Hematopoietic multipotent progenitor cell (in vitro differentiated cells): ENCODE measurements at regions not wholly inside any gene's neighbourhood (a gene's known extent, or its start where the extent isn't known, plus 50 kb on each side); places are given as distances from the start of the nearest gene placed in this dataset.
"Not testable (repeated sequence)": the region's sequence is repeated elsewhere in the genome, so short reads cannot be mapped to it uniquely, and the experiment has no call there.

Experiments used
- DNase-seq, 3 donors: peaks; one replicate each; pipeline ENCODE4 v3.0.0-alpha.2; 2011 to 2015; ENCODE audit warnings: low read depth in 2 of 3, low spot score in 2 of 3

DNA sequence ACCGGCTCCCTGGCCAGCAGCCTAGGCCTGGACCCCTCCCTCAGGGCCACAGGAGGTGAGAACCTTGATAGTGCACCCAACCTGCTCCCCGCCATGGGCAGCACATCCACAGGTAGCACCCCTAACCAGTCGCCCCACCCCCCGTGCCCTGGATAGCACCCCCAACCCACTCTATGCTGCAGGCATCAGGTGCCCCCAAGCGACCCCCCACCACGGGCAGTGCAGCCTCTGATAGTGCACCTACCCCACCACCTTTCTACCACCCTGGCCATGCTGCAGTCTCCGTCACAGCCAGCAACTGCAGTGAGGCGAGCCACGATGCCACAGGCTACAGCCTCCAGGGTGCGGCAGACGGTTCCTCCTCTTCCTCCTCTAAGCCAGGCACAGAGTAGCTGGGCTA is 55.6 kb downstream of the SOWAHC start:
- no peak for DNase-seq

DNA sequence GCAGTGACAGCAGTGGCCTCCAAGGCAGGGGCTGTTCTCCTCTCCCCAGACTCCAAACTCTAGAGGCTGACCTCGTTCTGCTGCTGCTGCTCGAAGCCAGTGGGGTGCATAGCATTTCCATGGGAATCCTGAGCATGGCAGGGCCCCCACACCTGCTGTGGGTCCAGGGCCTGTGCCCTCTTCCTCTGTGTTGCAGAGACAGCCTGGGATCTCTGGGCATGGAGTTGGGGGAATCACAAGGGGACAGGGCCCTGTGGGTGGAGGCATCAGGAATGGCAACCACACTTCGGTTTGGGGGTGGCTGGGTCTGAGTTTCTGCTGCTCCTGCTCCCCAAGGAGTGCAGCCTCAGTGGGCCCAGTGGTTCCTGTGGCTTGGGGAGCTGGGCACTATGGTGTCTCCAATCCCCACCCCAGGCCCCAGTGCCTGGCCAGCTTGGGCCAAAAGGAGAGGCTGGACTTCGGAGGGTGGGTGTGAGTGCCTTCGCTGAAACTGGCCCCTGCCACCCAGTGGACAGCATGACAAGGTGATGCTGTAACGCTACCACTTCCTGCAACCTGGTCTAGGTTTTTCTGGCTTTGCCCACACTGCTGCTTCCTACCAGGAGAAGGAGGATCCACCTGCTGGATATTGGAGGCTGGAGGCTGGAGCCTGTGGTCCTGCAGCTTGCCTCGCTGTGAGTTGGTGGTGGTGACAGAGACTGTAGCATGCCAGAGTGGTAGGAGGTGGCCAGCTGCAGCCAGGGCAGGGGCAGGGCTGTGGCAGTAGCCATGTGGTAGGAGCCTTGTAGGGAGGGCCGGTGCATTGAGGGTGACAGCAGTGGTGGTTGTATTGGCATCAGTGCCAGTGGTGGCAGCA is 56.6 kb downstream of the SOWAHC start:
- DNase-seq = no peak

DNA sequence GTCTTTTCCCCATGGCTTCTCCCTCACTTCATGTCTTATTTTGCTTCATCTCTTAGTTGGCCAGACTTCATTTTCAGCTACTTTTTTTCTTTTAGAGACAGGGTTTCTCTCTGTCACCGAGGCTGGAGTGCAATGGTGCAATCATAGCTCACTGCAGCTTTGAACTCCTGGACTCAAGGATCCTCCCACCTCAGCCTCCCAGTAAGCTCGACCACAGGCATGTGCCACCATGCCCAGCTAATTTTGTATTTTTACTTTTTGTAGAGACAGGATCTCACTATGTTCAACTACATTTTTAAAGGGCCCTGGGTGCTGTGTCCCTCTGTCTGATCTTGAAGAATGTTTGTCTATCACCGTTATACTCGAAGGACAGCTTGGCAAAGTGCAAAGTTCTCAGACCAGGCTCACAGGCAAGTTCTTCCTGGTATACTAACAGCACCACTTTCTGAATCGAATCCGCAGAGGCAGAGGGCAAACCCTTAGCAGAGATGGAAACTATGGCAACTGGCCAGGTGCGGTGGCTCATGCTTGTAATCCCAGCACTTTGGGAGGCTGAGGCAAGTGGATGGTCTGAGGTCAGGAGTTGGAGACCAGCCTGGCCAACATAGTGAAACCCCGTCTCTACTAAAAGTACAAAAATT is 60.9 kb downstream of the SOWAHC start:
- DNase-seq = no peak

DNA sequence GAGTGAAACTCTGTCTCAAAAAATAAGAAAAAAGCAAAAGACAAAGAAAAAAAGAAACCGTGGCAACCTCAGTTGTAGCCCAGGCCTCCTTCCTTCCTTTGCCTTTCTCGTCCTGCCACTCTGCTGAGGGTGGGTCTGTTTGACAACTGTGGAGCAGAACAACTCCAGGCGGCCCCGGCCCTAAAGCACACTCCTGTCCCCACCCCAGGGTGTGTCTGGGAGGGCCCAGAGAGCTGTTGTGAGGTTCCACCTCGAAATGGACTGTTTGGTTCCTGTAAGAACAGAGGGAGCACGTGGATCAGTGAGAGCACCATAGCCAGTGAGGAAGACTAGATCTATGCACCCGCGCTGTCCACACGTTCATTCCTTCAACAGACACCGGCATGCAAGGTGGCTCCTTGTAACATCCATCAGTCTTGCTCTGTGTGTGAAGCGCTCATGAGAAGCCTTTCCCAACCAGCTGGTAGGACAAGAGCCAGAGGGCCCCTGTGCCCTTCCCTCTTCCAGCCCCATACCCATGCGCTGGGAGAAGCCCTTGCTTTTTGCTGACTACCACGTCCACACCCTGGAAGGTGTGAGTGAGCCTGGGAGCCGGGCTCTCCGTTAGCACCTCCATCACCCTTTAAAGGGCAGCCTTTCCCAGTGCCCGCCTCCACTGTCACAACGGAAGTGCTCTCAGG is 61.6 kb downstream of the SOWAHC start:
- DNase-seq = no peak

DNA sequence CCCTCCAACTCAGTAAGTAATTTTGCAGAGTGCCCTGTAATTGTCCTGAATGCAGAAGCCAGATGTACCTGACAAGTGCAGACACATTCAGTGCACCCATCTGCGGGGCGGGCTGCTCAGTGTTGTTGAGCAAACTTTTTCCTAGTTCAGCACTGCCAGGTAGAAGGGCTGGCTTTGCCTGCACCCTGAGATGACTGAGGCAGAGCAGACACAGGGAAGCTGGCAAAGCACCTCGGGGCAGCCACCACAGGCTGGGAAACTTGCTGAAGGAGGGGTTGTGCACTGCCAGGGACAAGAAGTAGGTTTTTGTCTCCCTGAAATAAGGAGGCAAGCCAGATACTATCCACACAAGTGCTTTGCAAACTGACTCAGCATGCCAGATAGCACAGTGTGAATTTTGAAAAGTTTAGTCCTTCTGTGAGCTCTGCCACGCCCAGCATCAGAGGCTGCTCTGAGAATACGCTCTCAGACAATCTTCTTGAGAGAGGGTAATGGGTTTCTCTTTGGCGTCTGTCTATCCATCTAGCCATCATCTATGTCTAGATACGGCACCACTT is 62.3 kb downstream of the SOWAHC start:
- DNase-seq = no peak

DNA sequence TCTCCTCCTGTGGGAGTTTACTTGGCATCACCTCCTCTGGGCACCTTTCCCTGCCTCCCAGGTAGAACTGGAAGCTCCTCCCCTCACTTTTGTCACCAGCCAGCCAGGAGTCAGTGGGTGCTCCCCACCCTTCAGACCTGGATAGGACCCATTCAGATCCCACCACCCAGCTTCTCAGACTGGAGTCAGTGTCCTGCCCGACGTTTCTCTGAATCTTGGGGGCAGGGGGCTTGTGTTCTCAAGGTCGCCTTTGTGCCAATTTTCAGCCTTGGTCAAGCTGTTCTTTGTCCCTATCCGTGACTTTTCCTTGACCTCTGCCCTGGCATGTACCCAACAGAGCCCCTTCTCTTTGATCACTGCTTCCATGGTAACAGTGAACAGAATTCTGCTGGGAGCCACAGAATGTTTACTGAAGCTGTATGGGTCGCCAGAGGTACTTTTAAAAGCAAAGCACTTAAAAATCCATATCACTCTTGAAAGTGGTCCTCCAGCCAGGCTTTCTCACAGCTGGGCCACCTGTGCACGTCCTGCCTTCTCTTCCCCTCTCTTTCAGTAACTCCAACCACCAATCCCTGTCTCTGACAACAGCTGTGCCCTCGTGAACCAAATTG is 63.1 kb downstream of the SOWAHC start:
- not testable (repeated sequence) for DNase-seq

DNA sequence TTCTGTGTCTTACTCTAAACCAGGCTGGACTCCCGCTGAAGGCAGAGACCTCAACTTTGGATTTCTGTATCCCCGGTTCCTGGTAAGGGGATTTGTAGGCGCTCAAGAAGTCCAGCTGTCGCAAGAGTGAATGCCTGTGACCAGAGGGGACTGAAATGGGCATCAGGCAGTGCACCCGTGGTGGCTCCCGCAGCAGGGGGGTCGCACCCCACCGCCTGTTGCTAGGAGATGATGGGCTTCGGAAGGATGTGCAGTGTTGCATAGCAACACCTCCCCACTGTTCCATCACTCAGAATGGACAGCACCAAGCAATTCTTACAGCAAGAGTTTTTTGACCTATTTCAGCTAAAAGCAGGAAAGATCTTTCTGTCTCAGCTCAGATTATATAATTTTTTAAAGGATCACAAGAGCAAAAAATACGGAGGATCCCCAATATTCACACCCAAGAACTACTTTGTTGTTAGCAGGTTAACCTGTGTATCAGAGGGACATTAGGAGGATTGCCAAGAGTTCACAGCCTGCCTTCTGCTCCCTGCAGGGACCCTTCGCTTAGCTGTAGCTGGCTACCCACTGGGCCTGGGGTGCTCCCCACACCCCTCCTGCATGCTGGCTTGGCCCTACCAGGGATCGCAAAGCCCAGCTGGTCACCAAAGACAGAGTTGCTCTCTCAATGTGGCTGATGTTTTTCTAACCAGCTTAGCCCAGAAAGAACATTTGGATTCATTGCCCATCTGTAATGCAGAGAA is 63.8 kb downstream of the SOWAHC start:
- no peak for DNase-seq

DNA sequence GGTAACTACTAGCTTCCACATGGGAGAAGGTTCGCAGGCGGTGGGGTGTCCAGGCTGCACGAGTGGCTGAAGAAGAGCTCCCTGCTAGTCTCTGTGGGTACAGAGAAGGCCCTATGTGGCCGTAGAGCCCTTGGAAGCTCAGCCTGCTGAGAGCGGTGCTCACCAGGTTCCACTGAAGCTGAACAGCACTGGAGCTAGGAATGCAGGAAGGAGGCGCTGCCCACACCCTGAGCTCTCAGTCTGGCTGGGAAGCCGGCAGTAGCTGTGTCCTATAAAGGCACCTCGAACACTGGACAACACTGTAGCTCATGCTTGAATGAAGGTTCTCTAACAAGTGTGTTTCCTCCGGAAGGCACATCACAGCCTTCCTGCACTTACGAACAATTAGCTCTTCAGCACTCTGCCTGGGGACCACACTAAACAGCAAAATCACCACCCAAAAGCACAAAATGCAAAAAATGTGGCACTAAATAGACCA is 64.6 kb downstream of the SOWAHC start:
- DNase-seq = not testable (repeated sequence)

DNA sequence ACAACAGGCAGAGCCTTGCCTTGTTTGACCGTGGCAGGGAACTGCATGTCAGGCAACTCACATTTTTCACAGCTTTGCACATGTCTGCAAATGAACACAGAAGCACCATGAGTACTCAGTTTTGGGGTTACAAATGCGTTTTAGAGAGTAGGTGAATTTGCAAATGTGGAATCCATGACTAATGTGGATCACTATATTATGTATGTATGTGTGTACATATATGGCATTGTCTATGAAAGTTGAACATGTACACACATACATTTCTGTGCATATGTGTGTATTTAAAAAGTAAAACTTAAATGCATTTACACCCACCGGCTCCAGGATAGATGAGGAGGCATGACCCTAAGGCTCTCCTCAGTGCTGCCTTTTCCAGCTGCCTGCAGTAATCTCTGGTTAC is 65.1 kb downstream of the SOWAHC start:
- DNase-seq = no peak

DNA sequence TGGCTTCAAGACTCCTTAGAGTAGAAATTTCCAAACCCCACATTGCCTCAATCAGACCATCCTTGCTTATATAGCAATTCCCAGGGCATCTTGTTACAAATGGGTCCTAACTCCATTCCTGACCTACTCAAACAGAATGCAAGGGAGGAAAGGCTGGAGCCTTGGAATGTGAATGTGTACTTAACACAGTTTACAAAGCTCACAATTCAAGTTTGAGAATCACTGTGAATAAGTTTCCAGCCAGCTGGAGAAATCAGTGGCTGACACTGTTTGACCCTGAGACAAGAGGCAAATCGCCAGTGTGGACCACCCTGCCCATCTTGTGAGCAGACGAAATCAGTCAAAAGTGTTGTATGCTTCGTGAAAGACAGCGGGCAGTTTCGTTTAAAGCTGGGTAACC is 65.5 kb downstream of the SOWAHC start:
- DNase-seq = no peak

DNA sequence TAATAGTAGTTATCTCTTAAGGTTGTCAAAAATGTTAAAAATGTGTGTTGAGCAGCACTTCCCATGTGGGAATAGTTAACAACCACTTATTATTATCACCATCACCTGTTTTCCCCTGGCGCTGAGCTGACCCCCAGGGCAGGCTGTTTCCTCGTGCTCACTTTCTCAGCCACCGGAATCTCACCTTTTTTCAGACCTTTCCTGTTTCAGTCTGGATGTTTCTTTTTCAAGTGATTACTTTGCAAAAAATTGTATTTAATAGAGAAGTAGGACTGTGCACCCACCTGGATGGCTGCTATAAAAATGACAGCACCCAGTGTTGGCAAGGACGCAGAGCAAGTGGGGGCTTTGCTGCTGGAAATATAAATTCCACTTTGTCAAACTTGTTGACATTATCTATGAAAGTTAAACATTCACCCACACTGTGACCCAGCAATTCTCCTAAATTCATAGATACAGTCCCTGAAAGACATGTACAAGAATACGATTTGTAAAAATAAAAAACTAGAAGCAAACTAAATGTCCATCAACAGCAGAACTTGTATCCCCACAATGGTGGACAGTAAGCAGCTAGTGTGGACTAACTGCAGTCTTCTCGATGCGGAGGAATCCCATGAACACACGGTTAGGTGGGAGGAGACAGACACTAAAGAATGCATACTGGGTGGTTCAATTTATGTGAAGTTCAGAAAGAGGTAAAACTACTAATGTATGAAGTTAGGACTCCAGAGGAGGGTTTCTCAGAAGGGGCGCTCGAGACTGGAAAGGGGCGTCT is 66.5 kb downstream of the SOWAHC start:
- DNase-seq = no peak

DNA sequence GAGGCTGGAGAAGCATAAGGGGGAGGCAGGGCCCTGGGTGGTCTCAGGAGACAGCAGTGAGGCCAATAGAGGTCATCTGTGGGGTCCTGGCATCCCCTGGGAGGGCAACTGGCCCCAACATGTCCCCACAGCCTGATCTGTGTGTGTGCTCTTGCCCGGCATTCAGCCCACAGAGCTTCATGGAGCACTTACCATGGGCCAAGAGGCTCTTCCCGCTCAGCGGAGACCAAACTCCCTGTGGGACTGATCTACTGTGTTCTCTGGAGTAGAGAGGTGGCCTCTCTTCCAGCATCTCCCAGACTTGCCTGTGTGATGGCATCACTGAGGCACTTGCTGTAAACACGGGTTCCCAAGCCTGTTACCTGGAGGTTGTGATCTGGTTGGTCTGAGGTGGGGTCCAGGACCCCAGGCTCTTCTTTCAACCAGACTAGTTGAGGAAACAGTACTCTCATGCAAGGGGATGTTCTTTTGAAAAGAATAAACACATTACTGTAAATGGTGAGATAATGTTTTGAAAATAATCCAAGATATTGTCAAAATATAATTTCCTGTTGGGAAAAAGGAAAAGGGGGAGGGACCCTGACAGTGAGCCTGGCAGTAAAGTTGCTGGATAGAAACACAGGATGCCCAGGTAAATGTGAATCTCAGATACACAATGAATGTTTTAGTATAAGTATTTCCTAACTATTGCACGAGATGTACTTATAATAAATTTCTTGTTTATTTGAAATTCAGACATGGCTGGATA is 67.6 kb downstream of the SOWAHC start:
- no peak for DNase-seq

DNA sequence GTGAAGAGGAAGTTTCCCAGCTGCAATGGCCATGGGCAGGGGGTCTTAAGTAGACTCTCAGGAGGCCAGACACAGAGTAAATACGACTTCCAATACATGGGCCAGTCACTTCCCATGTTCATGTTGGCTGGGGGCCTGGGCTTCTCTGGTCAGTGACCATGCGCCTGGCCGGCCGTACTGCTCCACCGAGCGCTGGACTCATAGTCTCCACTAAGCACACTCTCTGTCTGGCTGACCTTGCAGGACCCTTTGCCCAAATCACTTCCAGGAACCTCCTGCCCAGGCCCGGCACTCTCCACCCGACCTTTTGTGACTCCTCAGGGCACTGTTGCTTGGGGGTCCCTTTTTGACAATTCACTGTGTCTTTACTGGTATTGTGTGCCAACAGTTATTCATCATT is 69.3 kb downstream of the SOWAHC start:
- DNase-seq = no peak

DNA sequence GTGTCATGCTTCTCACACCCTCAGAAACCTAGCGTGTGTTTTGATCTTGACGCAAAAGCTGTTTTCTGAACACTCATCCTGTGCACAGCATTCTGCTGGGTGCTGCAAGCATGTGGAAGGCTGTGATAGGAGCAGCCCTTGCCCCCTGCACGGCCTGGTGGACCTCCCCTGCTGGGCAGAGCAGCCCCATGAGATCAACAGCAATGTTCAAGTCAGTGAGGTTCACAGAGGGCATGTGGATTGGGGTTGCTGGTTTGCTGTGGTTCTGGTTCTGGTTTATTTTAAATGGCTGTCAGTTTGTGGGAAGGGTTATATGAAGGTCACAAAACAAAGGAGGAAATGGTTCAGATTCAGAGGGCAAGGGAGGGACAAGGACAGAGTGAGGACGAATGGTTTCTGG is 71.3 kb downstream of the SOWAHC start:
- no peak for DNase-seq

DNA sequence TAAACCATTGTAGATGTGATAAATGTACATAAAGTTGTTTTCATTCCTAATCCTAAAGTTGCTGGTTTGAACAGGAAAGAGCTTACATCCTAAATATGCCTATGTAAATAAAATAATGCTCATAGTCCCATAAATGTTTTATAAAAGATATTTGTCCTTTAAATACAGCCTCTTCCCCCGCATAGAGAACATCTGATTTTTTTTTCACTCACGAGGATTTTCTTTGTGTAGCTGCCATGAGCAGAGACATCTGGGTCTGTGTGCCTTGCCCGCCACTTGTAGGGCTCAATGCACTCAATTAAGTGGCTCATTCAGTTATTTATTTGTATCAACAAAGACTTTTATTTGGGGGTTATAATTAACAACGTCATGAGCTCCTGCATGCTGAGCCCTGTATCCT is 72.8 kb downstream of the SOWAHC start:
- DNase-seq = no peak

DNA sequence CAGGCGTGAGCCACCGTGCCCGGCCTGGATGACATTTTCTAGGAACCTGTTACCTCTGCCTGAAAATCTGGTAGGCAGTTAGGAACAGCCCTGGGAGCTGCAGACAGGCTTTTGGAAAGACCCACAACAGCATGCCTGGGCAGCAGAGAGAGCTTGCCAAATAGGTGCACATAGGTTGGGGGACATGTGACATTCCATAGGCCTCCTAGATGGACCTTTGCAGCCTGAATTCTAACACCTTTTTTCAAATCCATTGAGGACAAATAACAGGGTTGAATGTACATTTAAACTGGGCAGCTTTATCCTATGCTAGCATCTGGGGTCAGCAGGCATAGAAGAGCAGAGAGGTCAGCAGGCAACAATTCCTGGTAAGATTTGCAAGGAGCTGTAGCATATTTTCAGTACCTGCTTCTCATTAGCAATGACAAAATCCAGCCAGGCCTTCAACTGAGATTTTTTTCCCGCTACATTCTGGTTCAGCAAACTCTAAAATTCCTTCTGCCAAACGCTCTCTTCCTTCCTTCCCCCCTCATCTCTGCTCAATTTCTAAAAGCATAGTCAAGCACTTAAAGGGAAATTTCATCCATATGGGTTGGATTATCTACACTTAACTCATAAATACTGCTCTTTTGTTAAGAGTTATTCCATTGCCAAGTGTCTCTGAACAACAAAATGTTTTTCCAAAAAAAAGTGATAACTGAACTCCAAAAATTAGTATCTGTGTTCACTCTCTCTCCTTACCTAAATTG is 75.2 kb downstream of the SOWAHC start:
- DNase-seq = no peak

DNA sequence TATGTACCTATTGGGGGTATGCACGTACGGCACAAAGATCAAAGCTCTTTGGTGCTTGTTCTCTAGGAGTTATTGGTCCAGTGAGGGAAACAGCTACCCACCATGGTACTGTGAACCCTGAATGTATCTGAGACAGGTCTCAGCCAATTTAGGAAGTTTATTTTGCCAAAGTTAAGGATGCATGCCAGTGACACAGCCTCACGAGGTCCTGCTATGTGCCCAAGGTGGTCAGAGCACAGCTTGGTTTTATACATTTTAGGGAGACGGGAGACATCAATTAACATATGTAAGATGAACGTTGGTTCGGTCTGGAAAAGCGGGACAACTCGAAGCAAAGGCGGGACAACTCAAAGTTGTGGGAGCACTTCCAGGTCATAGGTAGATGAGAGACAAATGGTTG is 75.8 kb downstream of the SOWAHC start:
- DNase-seq = no peak

DNA sequence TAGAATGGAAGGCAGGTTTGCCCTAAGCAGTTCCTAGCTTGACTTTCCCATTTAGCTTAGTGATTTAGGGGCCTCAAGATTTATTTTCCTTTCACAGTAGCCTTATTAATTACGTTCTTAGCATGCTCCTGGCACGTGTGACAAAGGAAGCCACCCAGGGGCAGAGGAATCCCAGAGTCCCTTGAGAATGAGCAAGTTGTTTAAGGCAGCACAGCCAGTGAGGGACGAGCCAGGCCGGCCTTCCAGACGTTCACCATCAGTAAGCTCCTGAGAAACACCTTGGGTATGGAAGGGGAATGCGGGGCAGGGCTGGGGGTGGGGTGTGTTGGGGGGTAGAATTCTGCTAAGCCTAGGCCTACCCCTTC is 76.3 kb downstream of the SOWAHC start:
- no peak for DNase-seq
